HG02610 (cell line): ENCODE measurements at regions not wholly inside any gene's neighbourhood (a gene's known extent, or its start where the extent isn't known, plus 50 kb on each side); places are given as distances from the start of the nearest gene placed in this dataset.
"Not testable (repeated sequence)": the region's sequence is repeated elsewhere in the genome, so short reads cannot be mapped to it uniquely, and the experiment has no call there.

Source experiments
- ATAC-seq: cut with Tn5 transposase; IDR thresholded peaks from one replicate; pipeline ENCODE4 v1.9.1; 2021; ENCODE audit warnings: mild to moderate bottlenecking, moderate library complexity; ENCODE audit not compliant: unreplicated experiment

DNA sequence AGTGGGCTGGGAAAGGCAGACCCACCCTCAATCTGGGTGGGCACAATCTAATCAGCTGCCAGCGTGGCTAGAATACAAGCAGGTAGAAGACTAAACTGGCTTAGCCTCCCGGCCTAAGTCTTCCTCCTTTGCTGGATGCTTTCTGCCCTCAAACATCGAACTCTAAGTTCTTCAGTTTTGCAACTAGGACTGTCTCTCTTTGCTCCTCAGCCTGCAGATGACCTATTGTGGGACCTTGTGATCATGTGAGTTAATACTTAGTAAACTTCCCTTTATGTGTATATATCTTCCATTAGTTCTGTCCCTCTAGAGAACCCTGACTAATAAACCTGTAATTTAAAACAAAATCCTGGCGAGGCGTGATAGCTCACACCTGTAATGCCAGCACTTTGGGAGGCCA, 51.8 kb upstream of the SLC39A8 start:
- ATAC-seq, result not testable (repeated sequence)

DNA sequence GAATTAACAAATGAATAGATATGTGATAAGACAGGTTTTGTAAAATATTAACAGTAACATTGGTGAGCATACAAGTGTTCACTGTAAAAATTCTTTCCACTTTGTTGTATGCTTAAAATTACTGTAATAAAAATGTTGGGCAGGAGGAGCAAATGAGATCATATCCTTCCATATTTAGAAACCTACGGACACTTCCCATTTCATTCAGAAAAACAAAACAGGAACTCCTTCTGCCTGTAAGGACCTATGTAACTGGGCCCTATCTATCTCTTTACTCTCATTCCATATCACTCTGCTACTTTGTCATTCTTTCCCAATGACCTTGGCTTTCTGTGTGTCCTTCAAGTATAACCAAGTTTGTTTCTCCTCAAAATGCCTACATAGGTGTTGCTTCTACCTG, 53.7 kb upstream of the SLC39A8 start:
- no peak for ATAC-seq

DNA sequence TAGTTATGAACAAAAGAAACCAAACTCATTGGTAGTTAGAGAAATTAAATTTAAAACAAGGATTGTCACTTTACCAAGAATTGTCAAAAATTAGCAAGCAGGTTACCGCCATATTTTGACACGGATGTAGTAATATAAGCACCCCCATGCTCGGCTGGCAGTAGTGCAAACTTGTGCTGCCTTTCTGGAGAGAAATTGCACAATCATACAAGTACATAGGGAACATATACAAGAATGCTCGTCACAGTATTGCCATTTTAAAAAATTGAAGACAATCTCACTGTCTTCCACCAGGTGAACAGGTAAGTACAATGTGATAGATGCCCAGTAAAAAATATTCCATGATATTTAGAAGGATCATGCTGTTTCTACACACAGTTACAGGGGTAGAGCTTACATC, 55.6 kb upstream of the SLC39A8 start:
- ATAC-seq, result no peak

DNA sequence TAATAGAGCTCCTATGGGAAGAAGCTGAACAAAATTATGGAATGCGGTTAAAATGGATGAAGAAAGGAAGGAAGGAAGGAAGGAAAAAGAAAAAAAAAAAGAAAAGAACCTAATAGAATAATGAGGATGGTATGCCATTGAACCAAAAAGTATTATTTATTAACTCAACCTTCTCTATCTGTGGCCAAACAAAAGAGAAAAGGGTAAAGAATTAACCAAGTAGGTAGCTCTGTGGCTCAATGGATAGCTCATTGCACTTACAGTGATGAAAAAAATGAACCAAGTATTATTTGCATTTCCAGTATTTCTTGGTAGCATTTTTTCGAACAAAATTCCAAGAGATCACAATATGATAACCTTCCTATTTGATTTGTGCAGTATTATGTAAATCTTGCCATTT, 56.9 kb upstream of the SLC39A8 start:
- no peak for ATAC-seq

DNA sequence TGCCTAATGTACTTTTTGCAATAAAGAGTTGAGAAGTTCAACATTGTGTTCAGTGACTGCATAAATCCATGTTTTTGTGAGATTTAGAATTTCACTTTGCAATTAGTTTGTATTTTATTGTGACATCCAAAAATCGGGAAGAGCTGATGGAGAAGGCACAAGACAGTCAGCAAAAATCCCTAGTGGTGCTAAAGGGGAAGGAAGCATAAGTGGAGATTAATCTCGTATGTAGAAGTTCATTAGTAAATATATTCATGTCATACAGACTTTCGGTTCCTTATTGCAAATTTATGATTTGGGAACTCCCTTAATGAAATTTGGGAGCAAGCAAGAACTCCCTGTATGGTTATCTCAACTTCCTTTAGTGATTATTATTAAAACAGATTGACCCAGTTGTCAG, 57.8 kb upstream of the SLC39A8 start:
- ATAC-seq, result no peak

DNA sequence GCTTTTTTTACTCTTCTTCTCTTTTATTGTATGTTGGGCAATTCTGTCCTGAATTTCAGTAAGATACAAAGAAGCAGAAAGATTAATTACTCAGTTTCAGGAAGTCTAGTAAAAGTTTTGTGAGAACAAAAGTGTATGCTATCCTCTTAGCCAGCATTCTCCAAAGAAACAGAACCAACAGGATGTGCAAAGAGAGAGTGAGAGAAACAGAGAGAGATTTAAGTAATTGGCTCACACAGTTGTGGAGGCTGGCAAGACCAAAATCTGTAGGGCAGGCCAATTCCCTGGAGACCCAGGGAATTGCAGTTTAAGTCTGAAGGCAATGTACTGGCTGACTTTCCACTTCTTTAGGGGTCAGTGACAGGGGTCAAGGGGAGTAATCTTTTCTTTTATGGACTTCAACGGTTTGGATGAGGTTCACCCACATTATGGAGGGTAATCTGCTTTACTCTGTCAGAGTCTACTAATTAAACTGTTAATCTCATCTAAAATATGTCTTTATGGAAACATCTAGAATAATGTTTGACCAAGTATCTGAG, 59.2 kb upstream of the SLC39A8 start:
- no peak for ATAC-seq

DNA sequence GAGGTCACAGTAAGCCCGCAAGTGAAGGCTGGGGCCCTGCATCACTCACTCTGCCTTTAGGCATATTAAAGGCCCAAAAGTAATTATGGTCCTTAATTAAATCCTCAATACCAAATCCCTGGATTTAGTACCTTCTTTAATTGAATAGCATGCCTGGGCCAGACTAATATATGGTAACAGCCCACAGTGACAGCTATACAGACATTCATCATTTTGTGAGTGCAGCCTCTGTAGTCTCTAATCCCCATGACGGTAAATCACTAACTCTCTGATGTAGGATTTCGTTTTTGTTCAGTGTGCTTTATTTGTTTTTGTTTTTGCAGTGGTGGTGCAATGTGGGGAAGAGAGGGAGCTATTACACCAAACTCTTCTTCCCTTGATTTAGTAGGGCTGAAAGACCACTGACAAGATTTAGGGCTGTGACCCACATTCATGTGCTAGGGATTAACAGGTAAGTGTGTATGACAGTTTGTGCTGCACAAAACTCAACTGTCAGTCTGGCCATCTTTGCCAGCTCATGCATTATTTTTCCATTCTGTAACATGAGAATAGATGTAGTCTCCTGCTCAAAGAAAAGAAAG, 60.6 kb upstream of the SLC39A8 start:
- ATAC-seq, result no peak

DNA sequence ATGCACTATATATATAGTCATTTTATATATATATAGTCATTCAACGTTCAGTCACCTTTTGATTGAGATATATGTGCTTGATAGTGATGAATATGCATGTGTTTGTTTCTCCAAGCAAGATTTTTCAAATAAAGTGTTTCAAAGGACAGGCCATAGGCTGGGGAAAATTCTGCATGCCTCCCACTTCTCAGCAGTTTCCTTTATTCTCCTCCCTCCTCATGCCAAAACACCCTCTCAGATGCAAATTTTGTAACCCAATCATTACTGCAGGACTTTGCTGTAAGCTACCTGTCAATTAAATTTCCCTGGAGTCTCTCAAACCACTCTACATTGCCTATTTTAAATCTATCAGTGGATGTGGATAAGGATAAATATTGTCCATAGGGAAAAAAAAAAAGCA, 65.6 kb upstream of the SLC39A8 start:
- not testable (repeated sequence) for ATAC-seq

- ATAC-seq, result no peak
These were observed 66.1 kb upstream of the SLC39A8 start for GRCh38 chr4:102411408-102411807.

GRCh38 chr4:102416765-102417164, 71.5 kb upstream of the SLC39A8 start:
- no peak for ATAC-seq

DNA sequence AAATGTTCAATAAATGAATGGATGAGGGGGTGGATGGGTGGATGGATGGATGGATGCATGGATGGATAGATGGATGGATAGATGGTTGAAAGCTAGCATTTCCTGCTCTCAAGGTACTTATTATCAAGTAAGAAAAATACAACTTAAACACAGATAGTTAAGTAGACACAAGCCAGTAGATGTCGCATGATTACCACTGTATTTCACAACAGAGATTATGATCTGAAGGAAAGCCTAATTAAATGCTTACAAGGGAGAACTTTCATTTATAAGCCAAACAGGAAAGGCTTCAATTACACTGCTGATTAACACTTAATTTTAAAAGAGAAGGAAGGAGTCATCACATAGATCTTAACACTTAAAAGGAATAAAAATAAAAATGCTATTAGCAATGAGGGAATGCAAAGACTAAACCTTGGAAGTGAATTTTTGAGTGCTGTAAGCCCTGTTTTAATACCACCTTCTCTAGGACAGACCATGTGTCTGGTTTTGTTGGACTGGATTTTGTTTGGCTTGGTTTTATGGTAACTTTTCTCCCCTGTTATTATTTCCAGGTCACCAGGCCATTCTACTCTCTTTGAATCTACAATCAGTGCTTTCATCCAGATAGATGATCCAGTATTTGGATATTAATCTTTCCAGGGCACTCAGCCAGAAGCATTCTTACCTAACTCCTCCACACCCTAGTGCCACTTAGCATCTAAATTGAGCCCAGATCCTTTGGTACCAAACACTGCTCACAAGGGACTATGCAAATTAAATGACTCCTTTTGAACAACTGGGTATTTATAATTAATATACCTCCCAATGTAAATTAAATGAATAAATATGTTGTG, 75.5 kb upstream of the SLC39A8 start:
- no peak for ATAC-seq

GRCh38 chr4:102422843-102423242, 77.6 kb upstream of the SLC39A8 start:
- no peak for ATAC-seq

DNA sequence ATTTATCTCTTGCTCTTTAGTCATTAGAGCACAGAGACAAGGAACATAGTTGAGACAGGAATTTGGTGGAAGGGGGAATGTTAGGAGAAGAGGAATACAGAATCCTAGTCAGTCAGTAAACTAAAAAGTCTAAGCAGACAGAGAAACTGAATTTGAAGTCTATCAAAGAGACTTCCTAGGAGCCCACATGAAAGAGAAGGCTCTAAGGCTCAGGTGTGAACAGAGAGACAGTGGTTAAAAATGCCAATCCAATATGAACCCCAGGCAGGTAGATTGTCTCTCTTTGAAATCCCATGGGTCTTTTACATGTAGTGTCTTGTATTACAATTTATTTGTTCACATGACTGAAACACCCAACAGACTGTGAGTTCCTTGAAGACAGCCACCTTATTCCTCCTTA, 77.8 kb upstream of the NFKB1 start:
- no peak for ATAC-seq

- no peak for ATAC-seq
These were observed 73.7 kb upstream of the NFKB1 start for GRCh38 chr4:102427371-102427998.

- no peak for ATAC-seq
These were observed 73.0 kb upstream of the NFKB1 start for GRCh38 chr4:102428122-102428521.

- no peak for ATAC-seq
These were observed 71.6 kb upstream of the NFKB1 start for GRCh38 chr4:102429553-102429952.

DNA sequence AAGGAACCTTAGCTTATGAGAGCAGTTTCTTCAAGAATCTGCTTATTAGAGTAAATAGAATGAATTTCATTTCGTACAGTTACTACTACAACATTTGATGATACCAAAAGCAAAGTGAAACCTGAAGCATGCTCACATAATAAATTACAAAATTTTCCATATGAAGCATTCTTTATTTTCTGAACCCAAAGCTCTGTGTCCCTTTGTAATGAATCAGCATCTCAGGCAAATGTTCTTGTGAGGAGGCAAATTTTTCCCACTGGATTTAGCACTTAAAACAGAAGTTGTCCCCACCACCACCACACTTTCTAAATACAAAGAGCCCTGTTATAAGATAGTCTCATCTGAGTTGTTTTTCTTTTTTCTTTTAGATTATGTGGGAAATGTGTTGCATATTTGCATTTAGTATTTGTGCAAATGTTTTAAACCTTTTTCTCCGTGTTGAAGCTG, 70.7 kb upstream of the NFKB1 start:
- ATAC-seq, result no peak

DNA sequence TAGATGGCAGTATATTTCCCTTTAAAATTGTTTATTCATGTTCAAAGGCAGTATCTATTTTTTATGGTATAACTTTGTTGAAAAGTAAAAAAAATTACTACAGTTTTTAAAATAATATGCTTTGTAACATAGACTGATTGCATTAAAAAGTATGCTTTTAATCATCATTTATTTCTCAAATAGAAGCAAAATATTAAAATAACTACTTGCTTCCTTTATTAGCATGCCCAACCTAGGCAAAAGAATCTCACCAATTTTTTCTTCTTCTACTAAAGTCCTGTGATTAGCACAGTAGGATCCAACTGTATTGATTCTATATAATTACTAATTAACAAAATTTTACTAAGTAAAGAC, 69.6 kb upstream of the NFKB1 start:
- no peak for ATAC-seq

DNA sequence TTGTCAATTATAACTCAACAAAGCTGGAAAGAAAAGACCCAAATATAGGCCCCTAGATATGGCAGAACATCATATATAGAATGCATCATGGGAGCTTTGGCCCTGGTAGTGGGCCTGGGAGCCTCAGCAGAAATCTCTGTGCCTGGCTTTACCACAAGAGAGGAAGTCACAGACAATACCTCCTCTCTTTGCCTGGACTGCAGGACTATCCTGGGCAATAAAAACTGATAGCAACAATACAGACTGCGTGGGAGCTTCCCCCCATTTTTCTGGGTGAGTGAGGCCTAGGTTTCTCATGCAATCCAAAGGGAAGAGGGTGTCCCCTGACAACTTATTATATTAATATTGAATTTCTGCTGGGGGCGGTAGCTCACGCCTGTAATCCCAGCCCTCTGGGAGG, 64.0 kb upstream of the NFKB1 start:
- no peak for ATAC-seq

DNA sequence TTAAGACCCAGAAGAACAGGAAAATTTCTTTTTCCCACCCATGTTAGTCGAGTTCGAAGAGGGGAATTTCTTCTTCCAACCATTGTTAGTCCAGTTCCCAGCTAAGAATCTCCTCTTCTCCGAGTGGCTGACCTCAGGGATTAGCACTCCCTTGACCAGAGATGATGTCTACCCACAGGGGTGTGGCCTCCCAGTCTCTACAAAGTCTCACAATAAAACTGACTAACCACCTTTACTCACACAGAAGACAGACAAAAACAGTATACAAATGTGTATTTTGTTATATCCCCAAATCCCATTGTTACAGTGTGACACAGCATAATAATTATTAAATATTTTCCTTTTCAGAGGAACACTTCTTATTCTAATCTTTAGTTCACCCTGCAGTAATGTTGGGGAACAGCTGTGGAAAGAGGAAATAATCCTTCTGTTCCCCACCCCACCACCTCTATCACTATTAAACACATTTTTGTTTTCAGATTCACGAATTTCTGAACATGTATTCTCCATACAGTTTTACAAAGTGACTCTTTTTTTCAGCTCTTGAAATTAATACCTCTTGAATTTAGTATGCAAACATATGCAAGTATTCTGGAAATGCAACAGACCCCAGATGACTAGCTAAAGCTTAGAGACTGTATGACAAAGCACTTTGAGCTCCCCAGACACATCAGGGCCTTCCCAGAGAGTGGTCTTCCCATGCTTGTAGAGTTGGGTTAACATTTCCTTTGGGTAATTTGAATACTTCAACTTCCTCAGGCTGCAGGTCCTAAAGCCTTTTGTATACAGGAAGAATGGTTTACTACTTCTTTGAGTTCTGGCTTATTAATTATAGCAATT, 62.5 kb upstream of the NFKB1 start:
- ATAC-seq, result peak; percentile 54

DNA sequence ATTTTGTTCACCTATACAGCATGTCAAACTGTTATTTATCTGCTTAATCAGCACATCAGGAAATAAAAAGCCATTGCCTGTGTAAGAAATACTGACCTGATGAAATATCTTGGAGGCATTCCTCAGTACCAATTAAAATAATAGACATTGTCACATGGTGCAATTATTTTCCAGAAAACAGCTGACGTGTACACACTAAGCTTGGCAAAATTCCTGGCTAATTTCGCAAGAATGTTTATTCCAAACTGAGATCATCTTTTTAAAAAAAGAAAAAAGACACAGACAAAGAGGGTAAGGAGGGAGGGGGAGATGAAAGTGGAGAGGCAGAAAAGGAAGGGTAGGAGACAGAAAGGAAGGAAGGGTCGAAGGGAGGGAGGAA, 61.9 kb upstream of the NFKB1 start:
- ATAC-seq, result no peak
